ELR (cell line): ENCODE measurements at regions not wholly inside any gene's neighbourhood (a gene's known extent, or its start where the extent isn't known, plus 50 kb on each side); places are given as distances from the start of the nearest gene placed in this dataset.
"Not testable (repeated sequence)": the region's sequence is repeated elsewhere in the genome, so short reads cannot be mapped to it uniquely, and the experiment has no call there.

Source experiments
- DNase-seq: peaks from one replicate; pipeline ENCODE4 v3.0.0-alpha.2; 2015; ENCODE audit warnings: low read depth

DNA sequence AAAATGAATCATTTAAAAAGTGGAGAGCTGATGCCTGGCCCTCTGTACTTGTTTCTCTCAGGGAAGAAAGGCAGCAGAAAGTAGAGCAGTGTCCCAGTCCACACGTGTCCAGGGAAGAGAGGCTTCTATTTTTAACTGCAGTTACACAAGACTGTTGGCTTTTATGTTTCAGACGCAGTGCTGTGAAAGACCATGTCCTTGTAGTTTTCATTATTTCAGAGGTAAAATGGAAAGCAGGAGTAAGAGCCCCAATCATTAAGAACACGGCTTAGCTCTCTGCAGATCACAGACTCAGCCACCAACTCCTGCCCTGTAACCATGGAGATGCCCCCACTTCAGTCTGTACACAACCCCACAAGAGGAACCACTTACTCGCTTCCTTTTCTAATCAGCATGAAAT is 336.3 kb downstream of the DAD1 start:
- no peak for DNase-seq

- DNase-seq = no peak
Observed at GRCh38 chr14:22251090-22251489, 337.9 kb downstream of the DAD1 start.

GRCh38 chr14:22249770-22250169 is 339.3 kb downstream of the DAD1 start:
- no peak for DNase-seq

GRCh38 chr14:22243971-22244581 is 344.9 kb downstream of the DAD1 start:
- no peak for DNase-seq

DNA sequence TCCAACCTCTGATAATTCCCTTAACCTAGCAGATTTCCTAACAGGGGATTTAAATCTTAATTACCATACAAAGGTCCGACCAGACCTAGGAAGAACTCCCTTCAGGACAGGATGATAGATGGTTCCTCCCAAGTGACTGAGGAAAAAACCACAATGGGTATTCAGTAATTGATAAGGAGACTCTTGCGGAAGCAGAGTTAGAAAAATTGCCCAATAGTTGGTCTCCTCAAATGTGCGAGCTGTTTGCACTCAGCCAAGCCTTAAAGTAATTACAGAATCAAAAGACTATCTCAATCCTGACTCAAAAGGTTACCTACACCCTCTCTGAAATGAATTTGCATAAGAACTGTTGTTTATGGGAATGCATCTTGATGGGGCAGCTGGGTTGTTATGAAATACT is 350.7 kb downstream of the DAD1 start:
- DNase-seq = not testable (repeated sequence)

DNA sequence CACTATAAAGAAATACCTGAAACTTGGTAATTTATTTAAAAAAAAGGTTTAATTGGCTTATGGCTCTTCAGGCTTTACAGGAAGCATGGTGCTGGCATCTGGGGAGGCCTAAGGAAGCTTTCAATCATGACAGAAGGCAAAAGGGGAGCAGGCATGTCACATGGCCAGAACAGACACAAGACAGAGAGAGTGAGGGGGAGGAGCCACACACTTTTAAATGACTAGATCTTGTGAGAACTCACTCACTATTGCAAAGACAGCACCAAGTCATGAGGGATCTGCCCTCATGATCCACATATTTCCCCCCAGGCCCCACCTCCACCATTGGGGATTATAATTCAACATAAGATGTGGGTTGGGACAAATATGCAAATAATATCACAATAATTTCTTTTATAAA is 355.6 kb downstream of the DAD1 start:
- no peak for DNase-seq

- no peak for DNase-seq
Observed at GRCh38 chr14:22232933-22233332, 356.1 kb downstream of the DAD1 start.

DNA sequence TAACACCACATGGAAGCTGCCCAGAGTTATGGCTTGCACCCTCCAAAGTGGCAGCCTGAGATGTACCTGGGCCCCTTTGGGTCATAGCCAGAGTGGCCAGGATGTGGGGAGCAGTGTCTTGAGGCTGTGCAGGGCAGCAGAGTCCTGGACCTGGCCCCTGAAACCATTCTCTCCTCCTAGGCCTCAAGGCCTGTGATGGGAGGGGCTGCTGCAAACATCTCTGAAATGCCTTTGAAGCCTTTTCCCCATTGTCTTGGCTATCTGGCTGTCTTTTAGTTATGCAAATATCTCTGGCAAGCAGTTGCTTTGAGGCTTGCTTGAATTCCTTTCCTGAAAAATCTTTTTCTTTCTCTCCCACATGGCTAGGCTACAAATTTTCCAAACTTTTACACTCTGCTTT is 356.5 kb downstream of the DAD1 start:
- no peak for DNase-seq

- no peak for DNase-seq
Observed at GRCh38 chr14:22231018-22231417, 358.0 kb downstream of the DAD1 start.

DNA sequence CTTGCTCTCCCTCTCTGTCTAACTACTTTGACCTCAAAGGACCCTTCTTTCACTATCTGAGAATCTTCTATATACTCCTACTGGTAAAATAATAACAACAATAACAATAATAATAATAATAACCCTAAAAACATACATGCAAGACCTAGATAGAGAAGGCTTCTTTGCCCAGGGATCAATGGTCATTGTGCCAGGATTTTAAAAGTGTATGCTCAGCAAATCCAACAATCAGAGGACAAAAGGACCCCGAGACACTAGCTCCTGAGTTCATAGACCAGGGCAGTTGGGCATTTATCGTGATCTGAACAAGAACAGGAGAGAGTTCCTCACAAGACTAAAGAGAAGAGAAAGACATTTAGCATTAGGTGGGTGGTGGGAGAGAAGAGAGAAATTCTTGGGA is 358.5 kb downstream of the DAD1 start:
- no peak for DNase-seq

DNA sequence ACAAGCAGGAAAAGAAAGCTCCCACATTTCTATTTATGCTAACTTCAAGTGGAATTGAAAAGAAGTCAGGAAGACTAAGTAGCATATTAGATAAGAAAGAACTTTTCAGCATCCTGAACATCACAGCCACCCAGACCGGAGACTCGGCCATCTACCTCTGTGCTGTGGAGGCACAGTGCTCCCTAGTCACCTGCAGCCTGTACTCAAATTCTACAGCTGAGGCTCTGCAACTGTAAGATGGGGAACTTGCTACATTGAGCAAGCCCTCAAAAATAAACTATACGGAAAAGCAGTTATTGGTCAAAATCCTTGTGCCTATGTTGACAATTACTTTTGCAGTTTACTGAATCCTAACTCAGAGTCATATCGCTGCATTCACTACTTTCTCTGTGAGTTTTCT is 361.9 kb downstream of the DAD1 start:
- DNase-seq = no peak

GRCh38 chr14:22226381-22226780 is 362.6 kb downstream of the DAD1 start:
- DNase-seq = peak; percentile 1

DNA sequence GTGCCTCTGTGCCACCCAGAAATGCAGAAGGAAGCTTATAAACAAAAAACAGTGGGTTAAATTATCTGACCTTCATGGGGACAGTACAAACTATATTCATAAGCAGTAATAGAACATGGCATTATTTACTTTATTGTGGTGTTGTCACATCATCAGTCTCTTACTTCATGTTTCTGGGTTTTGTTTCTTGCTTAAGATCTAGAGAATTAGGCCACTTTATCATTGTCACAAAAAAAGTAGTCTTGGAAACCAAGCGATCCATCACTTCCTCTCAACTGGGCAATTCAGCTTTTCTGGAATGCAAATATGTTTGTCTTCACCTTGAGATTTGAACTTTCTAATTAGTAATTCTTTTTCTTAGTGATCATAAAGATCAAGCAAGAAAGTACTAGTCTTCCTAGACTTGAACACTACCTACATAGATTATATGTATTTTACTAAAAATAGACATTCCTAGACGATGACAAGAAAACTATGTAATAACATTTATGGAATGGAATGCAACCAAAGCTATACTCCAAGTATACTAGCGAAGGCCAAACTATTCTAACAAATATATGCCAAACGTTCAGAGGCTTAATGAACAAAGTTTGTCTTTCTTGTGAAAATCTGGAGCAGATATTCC is 363.4 kb downstream of the DAD1 start:
- peak; percentile 3 for DNase-seq

DNA sequence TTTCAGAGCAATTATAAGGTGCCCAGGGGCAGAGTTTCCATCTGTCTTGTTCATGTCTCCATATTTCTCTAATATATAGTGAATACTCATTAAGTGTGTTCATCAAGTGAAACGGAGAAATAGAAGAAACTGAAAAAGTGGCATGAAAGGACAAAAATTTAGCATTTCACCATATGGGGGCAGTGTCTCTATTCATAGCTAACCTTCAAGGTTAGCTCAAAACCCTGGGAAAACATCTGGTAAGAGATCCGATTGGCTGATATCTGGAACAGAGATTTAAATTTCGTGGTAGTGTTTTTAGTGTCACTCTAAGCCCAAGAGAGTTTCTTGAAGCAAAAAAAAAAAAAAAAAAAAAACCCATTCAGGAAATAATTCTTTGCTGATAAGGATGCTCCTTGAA is 367.5 kb downstream of the DAD1 start:
- peak; percentile 12 for DNase-seq

DNA sequence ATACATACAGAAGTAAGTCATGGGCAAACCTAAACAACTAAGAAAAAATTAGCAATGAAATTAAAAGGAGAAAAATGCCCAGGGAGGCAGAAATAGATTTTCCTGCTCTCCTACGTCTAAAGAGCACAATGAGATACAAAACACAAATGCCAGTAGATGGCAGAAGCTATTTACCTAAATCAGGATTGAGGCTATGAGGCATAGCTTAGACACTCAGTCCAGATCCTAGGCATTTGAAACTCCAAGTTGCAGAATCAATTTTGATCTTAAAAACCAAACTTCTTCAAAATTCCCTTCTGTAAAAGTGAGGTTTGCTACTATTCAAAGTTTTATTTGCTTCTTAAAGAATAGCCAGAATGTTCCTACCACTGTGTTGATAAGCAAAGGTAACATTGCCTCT is 368.6 kb downstream of the DAD1 start:
- DNase-seq = no peak

- no peak for DNase-seq
Observed at GRCh38 chr14:22218728-22219127, 370.3 kb downstream of the DAD1 start.

- DNase-seq = no peak
Observed at GRCh38 chr14:22213120-22213519, 375.9 kb downstream of the DAD1 start.

DNA sequence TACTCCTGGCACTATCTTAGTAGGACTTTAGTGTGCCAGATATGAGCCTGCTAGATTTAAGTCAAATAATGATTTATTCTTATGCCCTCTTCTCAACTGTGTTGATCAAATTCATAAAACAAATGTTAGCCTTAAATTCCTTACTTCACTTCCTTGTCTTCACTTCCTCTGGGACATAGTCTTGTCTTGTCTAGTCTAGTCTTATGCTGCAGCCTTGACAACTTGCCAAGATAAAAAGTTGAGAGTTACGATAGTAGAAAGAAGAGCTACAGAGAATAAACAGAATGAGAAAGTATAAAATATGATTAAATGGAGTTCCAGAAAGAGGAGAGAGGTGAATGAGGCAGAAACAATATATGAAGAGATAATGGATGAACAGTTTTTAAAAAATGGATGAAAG is 378.1 kb downstream of the DAD1 start:
- DNase-seq = no peak

DNA sequence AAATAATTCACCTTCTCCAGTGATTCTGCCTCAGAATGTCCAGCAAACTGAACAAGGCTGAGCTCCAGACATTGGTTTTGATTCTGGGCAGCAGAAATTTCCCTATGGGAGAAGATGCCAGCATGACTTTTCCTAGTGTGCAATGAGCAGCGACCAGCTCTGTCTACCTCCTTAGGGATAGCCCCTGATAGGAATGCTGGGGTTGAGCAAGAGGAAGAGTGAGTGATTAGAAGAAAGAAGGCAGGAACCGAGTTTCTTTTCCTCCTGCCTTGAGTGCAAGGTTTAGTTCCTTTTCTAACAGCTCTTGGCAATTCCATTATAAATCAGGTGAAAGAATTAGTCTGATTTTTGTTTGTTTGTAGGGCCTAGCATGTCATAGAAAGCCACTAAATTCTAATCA is 379.0 kb downstream of the DAD1 start:
- no peak for DNase-seq

- no peak for DNase-seq
Observed at GRCh38 chr14:22203036-22203435, 386.0 kb downstream of the DAD1 start.

DNA sequence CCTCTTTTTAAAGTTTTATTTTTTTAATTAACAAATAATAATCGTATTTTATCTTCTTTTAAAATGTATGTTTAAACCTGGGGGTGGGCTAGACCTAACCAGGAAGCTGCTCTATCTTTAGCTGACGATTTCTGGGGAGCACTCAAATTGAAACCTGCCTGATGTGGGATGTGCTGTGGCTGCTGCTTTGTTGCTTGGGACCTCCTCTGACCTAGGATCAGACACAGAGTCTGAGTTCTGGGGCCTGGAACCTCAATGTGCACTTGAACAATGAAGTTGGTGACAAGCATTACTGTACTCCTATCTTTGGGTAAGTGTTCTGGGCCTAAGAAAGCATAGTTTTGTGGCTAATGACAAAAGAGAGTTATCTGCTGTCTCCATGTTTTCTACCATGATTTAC is 386.7 kb downstream of the DAD1 start:
- no peak for DNase-seq

- peak; percentile 50 for DNase-seq
Observed at GRCh38 chr14:22200977-22201605, 387.9 kb downstream of the DAD1 start.

DNA sequence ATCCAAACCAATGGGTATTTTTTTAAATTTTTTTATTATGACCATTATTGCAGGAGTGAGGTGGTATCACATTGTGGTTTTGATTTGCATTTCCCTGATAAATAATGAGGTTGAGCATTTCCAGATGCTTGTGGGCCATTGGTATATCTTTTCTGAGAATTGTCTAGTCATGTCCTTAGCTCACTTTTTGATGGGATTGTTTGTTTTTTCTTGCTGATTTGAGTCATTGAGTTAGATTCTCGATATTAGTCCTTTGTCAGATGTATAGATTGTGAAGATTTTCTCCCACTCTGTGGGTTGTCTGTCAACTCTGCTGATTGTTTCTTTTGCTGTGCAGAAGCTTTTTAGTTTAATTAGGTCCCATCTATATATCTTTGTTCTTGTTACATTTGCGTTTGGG is 388.9 kb downstream of the DAD1 start:
- not testable (repeated sequence) for DNase-seq

DNA sequence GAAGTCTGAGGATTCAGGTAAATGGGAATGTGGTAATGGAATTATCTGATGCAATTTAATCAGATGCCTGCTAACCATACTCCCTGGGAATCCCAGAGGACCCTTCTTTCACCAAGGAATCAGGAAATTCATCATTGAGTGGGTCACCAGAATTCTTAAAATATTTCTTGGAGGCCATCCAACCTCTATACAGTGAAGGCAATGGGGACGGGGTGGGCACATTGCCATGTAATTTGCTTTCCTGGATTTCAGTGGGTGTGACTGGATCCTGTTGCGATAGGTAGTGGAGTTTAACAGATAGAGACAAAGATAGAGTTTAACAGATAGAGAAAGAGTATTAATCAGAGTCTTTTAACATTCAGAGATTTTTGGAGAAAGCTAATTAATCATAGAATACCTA is 394.4 kb downstream of the DAD1 start:
- no peak for DNase-seq
